ENCODE measurements at regions not wholly inside any gene's neighbourhood (a gene's known extent, or its start where the extent isn't known, plus 50 kb on each side); places are given as distances from the start of the nearest gene placed in this dataset.
"Not testable (repeated sequence)": the region's sequence is repeated elsewhere in the genome, so short reads cannot be mapped to it uniquely, and the experiment has no call there.

DNA sequence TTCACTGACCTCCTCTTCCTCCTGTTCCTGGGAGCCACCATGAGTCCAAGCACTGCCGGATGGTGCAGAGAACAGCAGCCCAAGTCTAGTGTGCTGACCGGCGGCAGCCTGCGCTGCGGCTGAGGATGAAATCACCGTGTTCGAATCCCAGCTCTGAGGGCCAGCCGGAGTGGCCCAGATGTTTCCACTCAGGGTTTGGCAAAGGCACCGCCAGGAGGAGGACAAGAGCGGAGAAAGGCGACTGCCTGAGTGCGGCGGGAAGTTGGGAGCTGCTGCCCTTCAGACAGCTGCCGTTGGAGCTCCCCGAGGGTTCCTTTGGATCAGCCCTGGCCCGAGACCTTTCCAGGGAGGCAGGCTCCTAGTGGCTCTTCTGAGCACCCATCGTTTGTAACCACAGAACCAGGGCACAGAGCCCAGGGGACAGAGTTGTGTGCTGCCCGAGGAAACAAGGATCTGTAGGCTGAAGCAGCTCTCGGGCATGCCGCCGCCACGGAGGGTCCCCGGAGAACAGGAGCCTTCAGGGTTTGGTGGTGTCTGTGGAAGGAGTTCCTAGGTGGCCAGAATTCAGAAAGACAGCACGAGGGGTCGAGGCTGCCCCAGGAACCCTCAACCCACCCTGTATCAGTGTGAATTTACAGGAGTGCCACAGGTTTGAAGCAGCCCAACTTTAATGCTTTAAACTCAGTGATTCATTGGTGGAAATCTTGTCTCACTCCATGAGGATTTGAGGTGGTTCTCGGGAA is 115.6 kb upstream of the COL5A1 start:
- H3K36me3 ChIP-seq (ENCODE audit: insufficient read depth, low read length) = no peaks in the 10 kb centered on the region
- no peaks in the 10 kb centered on the region for H3K4me1 Mint-ChIP-seq
- no peak overlapping the region for H3K27ac ChIP-seq (ENCODE audit: low read depth, low read length)
- peaks cover 0 to 17% (median 10%) of the 10 kb centered on the region in 8 donors for H3K9me3 Mint-ChIP-seq
- peaks cover 4 to 15% of the 10 kb centered on the region in 2 donors for H3K27me3 Mint-ChIP-seq
- ChIA-PET CTCF (ENCODE audit: partially characterized antibody) (no interaction called here), POLR2A (ENCODE audit: partially characterized antibody) (no interaction called here)
- no peaks in the 10 kb centered on the region for H3K4me1 ChIP-seq (ENCODE audit: insufficient read depth, low read length)
- H3K4me3 Mint-ChIP-seq = no peak overlapping the region
- no peaks in the 10 kb centered on the region for H3K9me3 ChIP-seq (ENCODE audit: control insufficient read depth in 1 of 2, low read length in 2 of 2)
- H3K27me3 ChIP-seq (ENCODE audit: insufficient read depth, low read length) = no peaks in the 10 kb centered on the region
- no peak for DNase-seq
- no peak overlapping the region for H3K4me3 ChIP-seq (ENCODE audit: low read length in 2 of 2)
- intact Hi-C loops (cut with micrococcal nuclease) = no loop called here
- no peak overlapping the region for H3K27ac Mint-ChIP-seq
- no peaks in the 10 kb centered on the region for H3K36me3 Mint-ChIP-seq

DNA sequence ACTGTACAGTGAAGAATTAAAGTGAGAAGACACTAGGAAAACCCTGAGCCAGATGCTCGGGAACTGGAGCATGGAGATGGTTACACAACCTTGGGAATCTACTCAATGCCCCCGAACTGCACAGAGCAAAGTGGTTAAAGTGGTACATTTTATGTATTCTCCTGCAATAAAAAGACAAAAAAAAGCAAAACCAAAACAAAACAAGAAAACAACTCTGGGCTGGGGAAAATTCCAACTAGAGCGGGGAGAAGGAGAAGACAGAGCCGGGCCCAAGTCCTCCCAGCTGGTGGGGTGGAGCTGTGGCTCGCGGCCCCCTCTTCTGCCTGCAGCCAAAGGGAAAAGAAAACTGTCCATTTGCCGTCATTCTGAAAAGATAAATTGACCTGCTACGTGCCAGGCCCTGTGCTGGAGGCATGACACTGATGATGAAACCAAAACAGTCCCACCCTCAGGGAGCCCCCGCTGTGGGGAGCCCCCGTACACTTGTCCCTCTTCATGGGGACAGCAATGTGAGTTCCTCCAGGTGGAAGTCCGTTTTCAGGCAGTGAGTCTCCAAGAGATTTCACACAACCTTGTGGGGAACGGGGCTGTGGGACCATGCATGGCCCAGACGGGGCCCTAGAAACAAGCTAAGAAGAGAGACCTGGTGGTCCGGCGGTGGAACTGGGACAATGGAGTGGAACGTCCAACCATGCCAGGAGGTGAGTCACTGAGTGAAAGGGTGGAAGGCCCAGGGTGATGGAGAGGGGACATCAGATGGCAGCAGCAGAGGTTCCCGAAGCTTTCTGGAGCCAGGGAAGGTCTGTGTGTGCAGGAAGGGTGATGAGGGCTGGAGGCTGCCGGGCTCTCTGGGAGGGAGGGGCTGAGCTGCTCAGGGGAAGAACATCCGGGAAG is 114.8 kb upstream of the COL5A1 start:
- DNase-seq = no peak
- no peak overlapping the region for H3K4me3 ChIP-seq (ENCODE audit: low read length in 2 of 2)
- ChIA-PET CTCF (ENCODE audit: partially characterized antibody) (no interaction called here), POLR2A (ENCODE audit: partially characterized antibody) (no interaction called here)
- no peak overlapping the region for H3K27ac ChIP-seq (ENCODE audit: low read depth, low read length)
- H3K9me3 ChIP-seq (ENCODE audit: control insufficient read depth in 1 of 2, low read length in 2 of 2) = no peaks in the 10 kb centered on the region
- H3K9me3 Mint-ChIP-seq = peaks cover 0 to 19% (median 10%) of the 10 kb centered on the region in 8 donors
- H3K27me3 ChIP-seq (ENCODE audit: insufficient read depth, low read length) = no peaks in the 10 kb centered on the region
- H3K27me3 Mint-ChIP-seq = peaks cover 4 to 15% of the 10 kb centered on the region in 2 donors
- no peaks in the 10 kb centered on the region for H3K36me3 ChIP-seq (ENCODE audit: insufficient read depth, low read length)
- no peaks in the 10 kb centered on the region for H3K4me1 Mint-ChIP-seq
- no peak overlapping the region for H3K27ac Mint-ChIP-seq
- intact Hi-C loops (cut with micrococcal nuclease) = no loop called here
- no peaks in the 10 kb centered on the region for H3K36me3 Mint-ChIP-seq
- H3K4me3 Mint-ChIP-seq = peak overlapping the region in 1 of 8 donors; percentile 65
- no peaks in the 10 kb centered on the region for H3K4me1 ChIP-seq (ENCODE audit: insufficient read depth, low read length)

DNA sequence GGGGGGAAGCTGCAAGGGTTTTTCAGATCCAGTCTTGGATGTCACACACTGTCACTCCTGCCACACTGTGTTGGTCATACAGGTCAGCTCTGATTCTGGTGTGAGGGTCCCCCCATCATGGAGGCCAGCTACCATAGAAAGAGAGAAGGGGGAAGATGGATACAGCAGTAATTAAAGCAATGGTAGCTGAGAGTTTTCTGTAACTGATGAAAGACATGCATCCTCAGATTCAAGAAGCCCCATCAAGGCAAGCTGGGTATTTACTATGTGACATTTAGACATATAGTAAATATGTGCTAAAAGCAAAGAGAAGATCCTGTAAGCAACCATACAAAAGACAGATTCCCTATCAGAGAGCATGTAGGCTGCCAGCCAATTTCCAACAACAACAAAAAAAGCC is 110.9 kb upstream of the COL5A1 start:
- Mint-ChIP-seq H3K4me1 (no peaks in the 10 kb centered on the region), H3K9me3 (peaks cover 0 to 17% (median 10%) of the 10 kb centered on the region in 8 donors), H3K36me3 (no peaks in the 10 kb centered on the region), H3K27ac (no peak overlapping the region), H3K4me3 (no peak overlapping the region), H3K27me3 (peaks cover 6 to 12% of the 10 kb centered on the region in 2 donors)
- Histone ChIP-seq H3K27me3 (ENCODE audit: insufficient read depth, low read length) (no peaks in the 10 kb centered on the region), H3K27ac (ENCODE audit: low read depth, low read length) (no peak overlapping the region), H3K36me3 (ENCODE audit: insufficient read depth, low read length) (no peaks in the 10 kb centered on the region), H3K4me1 (ENCODE audit: insufficient read depth, low read length) (no peaks in the 10 kb centered on the region), H3K4me3 (ENCODE audit: low read length in 2 of 2) (no peak overlapping the region), H3K9me3 (ENCODE audit: control insufficient read depth in 1 of 2, low read length in 2 of 2) (no peaks in the 10 kb centered on the region)
- CTCF ChIA-PET (ENCODE audit: partially characterized antibody) = no interaction called here
- intact Hi-C loops (cut with micrococcal nuclease) = no loop called here
- no peak for DNase-seq
- POLR2A ChIA-PET (ENCODE audit: partially characterized antibody) = no interaction called here

DNA sequence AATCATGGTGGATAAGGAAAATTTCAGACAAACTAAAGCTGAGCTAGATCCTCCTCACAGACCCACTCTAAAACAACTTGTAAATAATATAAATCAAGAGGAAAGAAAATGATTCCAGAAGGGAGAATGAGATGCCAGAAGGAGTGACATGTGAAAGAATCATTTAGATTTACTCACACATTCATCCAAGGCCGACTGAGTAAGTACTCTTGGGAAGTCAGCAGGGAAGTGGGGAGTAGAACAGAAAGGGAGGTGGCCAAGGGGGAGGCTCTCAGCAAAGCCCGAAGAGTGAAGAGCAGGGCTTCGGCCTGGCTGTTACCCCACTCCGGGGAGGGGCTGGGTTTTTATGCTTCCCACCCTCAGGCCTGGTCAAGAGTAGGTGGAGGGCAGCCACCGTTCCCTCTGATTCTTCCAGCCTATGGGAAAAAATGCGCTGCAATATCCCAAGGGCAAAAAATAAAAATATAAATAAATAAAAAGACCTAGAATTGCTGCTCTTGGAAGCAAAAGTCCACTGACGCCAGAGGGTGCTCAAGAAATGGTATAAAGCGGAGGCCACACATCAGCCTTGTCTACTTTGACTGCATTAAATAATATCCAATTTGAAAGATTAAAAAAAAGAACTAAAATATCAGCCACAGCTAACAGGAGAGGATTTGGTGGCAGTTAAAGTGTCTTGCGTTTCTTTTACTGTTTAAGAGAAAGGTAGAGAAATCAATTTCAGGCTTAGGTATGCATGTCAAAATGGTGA is 110.2 kb upstream of the COL5A1 start:
- Mint-ChIP-seq H3K27me3 (peaks cover 6 to 11% of the 10 kb centered on the region in 2 donors), H3K4me1 (no peaks in the 10 kb centered on the region), H3K36me3 (no peaks in the 10 kb centered on the region), H3K27ac (no peak overlapping the region), H3K9me3 (peaks cover 0 to 17% (median 10%) of the 10 kb centered on the region in 8 donors), H3K4me3 (no peak overlapping the region)
- Histone ChIP-seq H3K4me3 (ENCODE audit: low read length in 2 of 2) (no peak overlapping the region), H3K27me3 (ENCODE audit: insufficient read depth, low read length) (no peaks in the 10 kb centered on the region), H3K27ac (ENCODE audit: low read depth, low read length) (no peak overlapping the region), H3K36me3 (ENCODE audit: insufficient read depth, low read length) (no peaks in the 10 kb centered on the region), H3K9me3 (ENCODE audit: control insufficient read depth in 1 of 2, low read length in 2 of 2) (no peaks in the 10 kb centered on the region), H3K4me1 (ENCODE audit: insufficient read depth, low read length) (no peaks in the 10 kb centered on the region)
- intact Hi-C loops (cut with micrococcal nuclease) = no loop called here
- POLR2A ChIA-PET (ENCODE audit: partially characterized antibody) = no interaction called here
- CTCF ChIA-PET (ENCODE audit: partially characterized antibody) = no interaction called here
- no peak for DNase-seq

DNA sequence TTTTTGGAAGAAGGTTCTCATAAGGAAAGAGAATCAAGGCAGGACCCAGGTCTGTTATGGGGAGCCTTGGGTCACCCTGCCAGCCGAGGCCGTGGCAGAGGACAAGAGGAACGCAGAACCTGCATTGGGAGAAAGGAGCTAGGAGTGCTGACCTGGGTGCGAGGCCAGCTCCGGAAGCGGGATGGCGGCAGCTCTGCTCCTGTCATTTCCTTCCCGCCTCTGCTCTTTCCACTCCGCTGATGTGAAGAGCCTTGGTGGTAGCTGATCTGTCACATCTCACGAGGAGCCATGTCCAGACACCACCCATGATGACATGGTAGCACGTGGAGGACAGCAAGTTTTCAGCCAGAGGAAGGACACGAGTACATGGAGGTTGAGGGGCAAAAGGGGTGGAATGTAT is 109.5 kb upstream of the COL5A1 start:
- no peak overlapping the region for H3K4me3 ChIP-seq (ENCODE audit: low read length in 2 of 2)
- H3K27ac Mint-ChIP-seq = no peak overlapping the region
- ChIA-PET CTCF (ENCODE audit: partially characterized antibody) (no interaction called here), POLR2A (ENCODE audit: partially characterized antibody) (no interaction called here)
- H3K9me3 ChIP-seq (ENCODE audit: control insufficient read depth in 1 of 2, low read length in 2 of 2) = no peaks in the 10 kb centered on the region
- no peak for DNase-seq
- H3K9me3 Mint-ChIP-seq = peaks cover 0 to 17% (median 10%) of the 10 kb centered on the region in 8 donors
- no peaks in the 10 kb centered on the region for H3K4me1 ChIP-seq (ENCODE audit: insufficient read depth, low read length)
- intact Hi-C loops (cut with micrococcal nuclease) = no loop called here
- no peaks in the 10 kb centered on the region for H3K36me3 ChIP-seq (ENCODE audit: insufficient read depth, low read length)
- H3K27ac ChIP-seq (ENCODE audit: low read depth, low read length) = no peak overlapping the region
- H3K36me3 Mint-ChIP-seq = no peaks in the 10 kb centered on the region
- no peaks in the 10 kb centered on the region for H3K4me1 Mint-ChIP-seq
- no peaks in the 10 kb centered on the region for H3K27me3 ChIP-seq (ENCODE audit: insufficient read depth, low read length)
- peaks cover 4 to 6% of the 10 kb centered on the region in 2 donors for H3K27me3 Mint-ChIP-seq
- H3K4me3 Mint-ChIP-seq = no peak overlapping the region

DNA sequence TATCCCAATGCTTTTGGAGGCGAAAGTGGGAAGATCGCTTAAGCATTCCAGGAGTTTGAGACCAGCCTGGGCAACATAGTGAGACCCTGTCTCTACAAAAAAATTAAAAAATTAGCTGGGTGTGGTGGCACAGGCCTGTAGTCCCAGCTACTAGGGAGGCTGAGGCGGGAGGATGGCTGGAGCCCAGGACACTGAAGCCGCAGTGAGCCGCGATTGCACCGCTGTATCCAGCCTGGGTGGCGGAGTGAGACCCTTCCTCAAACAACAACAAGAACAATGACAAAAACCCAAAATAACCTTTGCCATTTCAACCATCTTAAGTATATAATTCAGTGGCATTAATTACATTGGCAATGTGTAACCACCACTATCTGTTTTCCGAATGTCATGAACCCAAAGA is 108.9 kb upstream of the COL5A1 start:
- H3K4me1 ChIP-seq (ENCODE audit: insufficient read depth, low read length); H3K36me3 Mint-ChIP-seq; POLR2A ChIA-PET (ENCODE audit: partially characterized antibody); H3K9me3 ChIP-seq (ENCODE audit: control insufficient read depth in 1 of 2, low read length in 2 of 2); H3K27me3 Mint-ChIP-seq; H3K27me3 ChIP-seq (ENCODE audit: insufficient read depth, low read length); H3K4me1 Mint-ChIP-seq; H3K27ac ChIP-seq (ENCODE audit: low read depth, low read length); H3K27ac Mint-ChIP-seq; intact Hi-C loops (cut with micrococcal nuclease); DNase-seq; H3K4me3 ChIP-seq (ENCODE audit: low read length in 2 of 2); H3K36me3 ChIP-seq (ENCODE audit: insufficient read depth, low read length); CTCF ChIA-PET (ENCODE audit: partially characterized antibody); H3K4me3 Mint-ChIP-seq: not testable (repeated sequence)
- H3K9me3 Mint-ChIP-seq = peaks cover 0 to 17% (median 10%) of the 10 kb centered on the region in 8 donors

DNA sequence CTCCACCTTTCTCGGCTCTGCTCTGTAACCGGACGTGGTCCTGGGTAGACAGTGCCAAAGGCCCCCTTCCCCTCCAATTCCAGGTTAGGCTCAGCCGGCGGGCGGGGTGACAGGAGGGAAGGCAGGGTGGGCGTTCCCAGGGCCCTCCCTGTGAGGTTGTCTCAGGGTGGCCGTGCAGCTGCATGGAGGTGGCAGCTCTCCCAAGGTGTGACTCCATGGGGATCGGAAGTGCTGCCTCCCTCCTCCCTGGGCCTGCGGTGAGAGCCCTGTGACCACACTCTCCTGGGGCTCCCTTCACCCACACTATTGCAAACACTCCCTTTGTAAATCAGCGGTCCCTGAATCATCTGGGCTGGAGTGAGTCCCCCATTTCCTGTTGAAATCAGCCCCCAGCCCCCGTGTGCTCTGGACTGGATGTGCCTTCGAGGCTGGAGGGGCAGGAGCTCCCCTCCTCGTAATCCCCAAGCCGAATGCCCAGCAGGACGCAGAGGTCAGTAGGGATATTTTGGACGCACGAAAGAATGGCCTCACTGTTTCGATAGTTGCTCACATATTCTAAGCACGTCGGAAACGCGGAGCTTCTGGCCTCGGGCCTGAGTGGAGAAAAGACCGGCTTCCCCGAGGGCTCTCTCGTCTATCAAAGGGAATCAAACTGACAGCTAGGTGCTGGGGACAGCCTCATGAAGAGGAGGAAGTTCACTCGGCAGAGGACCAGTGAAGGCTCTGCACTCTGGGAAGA is 107.6 kb upstream of the COL5A1 start:
- H3K4me3 ChIP-seq (ENCODE audit: low read length in 2 of 2) = no peak overlapping the region
- intact Hi-C loops (cut with micrococcal nuclease) = no loop called here
- no peaks in the 10 kb centered on the region for H3K4me1 ChIP-seq (ENCODE audit: insufficient read depth, low read length)
- Mint-ChIP-seq H3K36me3 (no peaks in the 10 kb centered on the region), H3K27me3 (peaks cover 4 to 5% of the 10 kb centered on the region in 2 donors), H3K4me1 (no peaks in the 10 kb centered on the region), H3K27ac (no peak overlapping the region), H3K4me3 (no peak overlapping the region), H3K9me3 (peaks cover 0 to 14% (median 8%) of the 10 kb centered on the region in 8 donors)
- DNase-seq = no peak
- H3K9me3 ChIP-seq (ENCODE audit: control insufficient read depth in 1 of 2, low read length in 2 of 2) = no peaks in the 10 kb centered on the region
- POLR2A ChIA-PET (ENCODE audit: partially characterized antibody) = no interaction called here
- CTCF ChIA-PET (ENCODE audit: partially characterized antibody) = no interaction called here
- no peaks in the 10 kb centered on the region for H3K27me3 ChIP-seq (ENCODE audit: insufficient read depth, low read length)
- no peak overlapping the region for H3K27ac ChIP-seq (ENCODE audit: low read depth, low read length)
- H3K36me3 ChIP-seq (ENCODE audit: insufficient read depth, low read length) = no peaks in the 10 kb centered on the region
